Epithelial cell of esophagus (primary cell): ENCODE measurements at regions not wholly inside any gene's neighbourhood (a gene's known extent, or its start where the extent isn't known, plus 50 kb on each side); places are given as distances from the start of the nearest gene placed in this dataset.

Experiments
- DNase-seq: peaks from one replicate; pipeline ENCODE4 v3.0.0; 2010; ENCODE audit warnings: low read depth
- H3K4me3 ChIP-seq: 2 replicates; pipeline ENCODE4 v1.5.1; 2011; ENCODE audit warnings: mild to moderate bottlenecking, low read length, control low read depth
- TF ChIP-seq, protein P1 (sequence below): IDR thresholded peaks from 2 replicates; pipeline ENCODE4 v1.5.1; 2011; ENCODE audit warnings: low read depth, mild to moderate bottlenecking, low read length, control low read depth, inconsistent platforms; ENCODE audit not compliant: insufficient read depth; ENCODE audit errors: missing control alignments

DNA sequence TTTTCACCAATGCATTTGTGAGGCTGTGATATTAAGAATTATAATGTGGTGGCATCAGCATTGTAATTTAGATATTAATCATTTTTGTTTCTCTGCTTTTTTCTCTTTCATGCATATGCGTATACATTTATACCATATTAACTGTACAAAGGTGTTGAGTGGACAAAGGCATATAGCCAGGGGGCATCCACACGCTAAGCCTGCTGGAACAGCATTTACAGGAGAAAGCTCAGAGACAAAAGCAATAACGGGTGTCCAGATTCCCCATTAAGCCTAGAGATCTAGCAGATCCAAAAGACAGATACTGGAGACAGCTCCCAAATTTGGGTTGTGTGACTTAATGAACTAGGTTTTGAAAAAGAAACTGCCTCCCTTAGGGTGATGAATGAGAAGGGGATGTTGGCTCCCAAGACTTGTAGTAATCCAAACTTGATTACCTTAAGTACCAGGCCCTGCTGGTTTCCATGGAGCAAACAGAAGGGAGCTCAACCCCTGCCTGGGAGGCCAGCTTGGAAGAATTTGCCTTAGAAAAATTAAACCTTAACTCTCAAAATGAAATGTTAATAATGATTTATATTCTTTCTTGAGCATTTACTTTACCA, 181.9 kb downstream of the SLC6A15 start:
- no peak overlapping the region for H3K4me3 ChIP-seq
- DNase-seq: no peak
- TF ChIP-seq, protein P1, sequence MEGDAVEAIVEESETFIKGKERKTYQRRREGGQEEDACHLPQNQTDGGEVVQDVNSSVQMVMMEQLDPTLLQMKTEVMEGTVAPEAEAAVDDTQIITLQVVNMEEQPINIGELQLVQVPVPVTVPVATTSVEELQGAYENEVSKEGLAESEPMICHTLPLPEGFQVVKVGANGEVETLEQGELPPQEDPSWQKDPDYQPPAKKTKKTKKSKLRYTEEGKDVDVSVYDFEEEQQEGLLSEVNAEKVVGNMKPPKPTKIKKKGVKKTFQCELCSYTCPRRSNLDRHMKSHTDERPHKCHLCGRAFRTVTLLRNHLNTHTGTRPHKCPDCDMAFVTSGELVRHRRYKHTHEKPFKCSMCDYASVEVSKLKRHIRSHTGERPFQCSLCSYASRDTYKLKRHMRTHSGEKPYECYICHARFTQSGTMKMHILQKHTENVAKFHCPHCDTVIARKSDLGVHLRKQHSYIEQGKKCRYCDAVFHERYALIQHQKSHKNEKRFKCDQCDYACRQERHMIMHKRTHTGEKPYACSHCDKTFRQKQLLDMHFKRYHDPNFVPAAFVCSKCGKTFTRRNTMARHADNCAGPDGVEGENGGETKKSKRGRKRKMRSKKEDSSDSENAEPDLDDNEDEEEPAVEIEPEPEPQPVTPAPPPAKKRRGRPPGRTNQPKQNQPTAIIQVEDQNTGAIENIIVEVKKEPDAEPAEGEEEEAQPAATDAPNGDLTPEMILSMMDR: no peak

DNA sequence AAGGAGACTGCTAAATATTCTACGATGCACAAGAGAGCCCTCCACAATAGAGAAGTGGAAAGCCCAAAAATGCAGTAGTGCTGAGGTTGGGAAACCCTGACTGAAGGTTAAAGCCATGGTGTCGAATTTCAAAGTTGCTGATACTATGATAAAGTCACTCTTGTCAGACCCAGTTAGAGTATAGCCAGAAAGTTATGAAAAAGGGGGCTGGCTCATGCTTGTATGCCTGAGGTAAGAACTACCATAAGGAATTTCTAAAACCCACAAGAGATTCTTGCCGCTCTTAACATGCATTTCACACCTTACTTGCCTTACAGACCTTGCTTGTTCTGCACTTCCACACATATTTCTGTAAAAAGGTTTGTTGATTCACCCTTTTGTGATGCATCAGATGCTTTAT, 184.6 kb downstream of the SLC6A15 start:
- peak; percentile 77 for DNase-seq
- H3K4me3 ChIP-seq: no peak overlapping the region
- TF ChIP-seq, protein P1: no peak

DNA sequence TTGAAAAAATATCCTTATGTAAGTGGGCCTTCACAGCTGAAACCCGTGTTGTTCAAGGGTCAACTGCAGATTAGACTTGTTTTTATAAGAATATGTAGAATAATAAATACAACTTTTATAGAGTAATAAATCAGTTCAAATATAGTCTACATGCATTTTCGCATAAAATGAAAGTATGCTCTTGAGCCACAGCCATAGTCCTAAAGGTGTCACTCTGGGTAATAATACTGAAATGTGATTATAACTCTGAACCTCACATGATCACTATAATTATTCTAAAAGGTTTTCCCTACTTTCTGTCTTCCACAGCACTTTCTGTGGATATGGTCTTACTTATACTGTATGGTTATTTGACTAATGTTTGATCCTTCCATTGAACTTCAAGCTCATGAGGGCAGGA, 185.8 kb downstream of the SLC6A15 start:
- TF ChIP-seq, protein P1: no peak
- no peak for DNase-seq
- no peak overlapping the region for H3K4me3 ChIP-seq

DNA sequence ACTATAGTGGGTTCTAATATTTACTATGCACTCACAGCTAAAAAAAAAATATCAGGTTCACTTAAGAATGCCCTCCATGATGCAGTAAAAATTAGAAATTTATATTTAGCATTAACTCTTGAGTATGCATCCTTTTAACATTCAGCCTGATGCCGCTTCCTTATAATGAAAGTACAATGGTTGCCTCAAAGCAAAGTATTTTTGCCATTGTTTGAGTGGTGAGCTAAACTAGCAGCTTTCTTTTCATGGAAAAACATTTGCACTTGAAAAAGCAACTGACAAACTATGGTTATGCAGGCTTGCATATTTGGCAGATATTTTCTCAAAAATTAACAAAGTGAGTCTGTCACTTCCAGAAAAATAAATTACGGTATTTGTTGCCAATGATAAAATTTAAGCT, 188.6 kb downstream of the SLC6A15 start:
- DNase-seq: no peak
- no peak overlapping the region for H3K4me3 ChIP-seq
- TF ChIP-seq, protein P1: no peak

DNA sequence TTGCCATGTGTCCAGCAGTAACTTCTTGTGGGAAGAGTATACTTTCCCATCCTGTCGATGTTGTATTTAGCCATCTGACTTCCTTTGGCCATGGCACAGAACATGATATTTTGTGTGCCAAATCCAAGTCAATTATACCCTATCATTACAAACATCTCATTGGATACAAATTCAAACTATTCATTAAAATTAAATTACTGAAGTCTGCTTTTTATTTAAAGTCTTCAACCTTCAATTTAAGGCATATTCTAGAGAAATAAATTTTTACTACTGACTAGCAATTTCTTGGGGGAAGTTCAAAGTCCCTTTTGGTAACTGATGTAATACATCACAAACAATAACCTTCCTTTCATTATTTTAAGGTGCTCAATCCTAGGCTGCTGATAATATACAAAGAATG, 192.6 kb downstream of the SLC6A15 start:
- DNase-seq: no peak
- TF ChIP-seq, protein P1: no peak
- no peak overlapping the region for H3K4me3 ChIP-seq

DNA sequence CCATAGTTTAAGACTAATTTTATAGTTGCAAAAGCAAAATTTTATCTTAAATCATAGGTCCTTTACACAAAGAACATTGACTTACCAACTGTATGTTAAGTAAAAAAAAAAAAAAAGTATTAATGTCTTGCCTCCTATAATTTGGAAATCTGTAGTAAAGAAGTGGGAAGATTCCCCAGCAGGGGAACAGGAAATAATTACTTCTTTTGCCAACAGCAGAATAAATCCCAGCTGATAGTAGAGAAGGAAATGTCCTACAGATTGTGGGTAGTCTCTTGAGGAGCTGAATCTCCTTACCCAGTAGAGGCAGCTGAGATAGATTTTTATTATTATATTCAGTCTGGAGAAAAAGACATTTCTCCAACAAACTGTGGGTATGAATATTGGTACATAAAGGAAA, 193.7 kb downstream of the SLC6A15 start:
- no peak for DNase-seq
- H3K4me3 ChIP-seq: no peak overlapping the region
- TF ChIP-seq, protein P1: no peak

DNA sequence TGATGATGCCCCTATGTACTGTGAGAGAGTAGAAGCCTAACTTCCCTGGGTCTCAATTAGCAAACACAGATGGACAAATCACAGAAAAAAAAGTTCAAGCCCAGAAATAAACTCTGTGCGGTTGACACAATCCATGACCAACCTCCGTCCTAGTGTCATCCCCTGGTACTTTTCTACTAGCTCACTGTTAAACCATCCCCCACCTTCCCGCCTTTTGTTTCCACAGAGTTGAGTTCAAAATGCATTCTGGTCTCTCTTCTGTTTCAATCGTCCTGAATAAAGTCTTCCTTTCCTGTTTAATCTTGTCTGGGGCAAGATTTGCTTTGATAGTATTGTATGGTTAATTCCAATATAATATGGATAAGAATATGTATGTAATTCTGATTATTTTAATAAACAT, 199.9 kb downstream of the SLC6A15 start:
- H3K4me3 ChIP-seq: no peak overlapping the region
- TF ChIP-seq, protein P1: no peak
- DNase-seq: no peak
